Caco-2 (cell line): ENCODE measurements at regions not wholly inside any gene's neighbourhood (a gene's known extent, or its start where the extent isn't known, plus 50 kb on each side); places are given as distances from the start of the nearest gene placed in this dataset.

Source experiments
- BruUV-seq: library from RNA; stranded (reverse); fragments of 400-500 nt; replicated peaks from 2 replicates; lab custom pipeline; 2021; lab: Mats Ljungman, UMichigan
- CTCF ChIA-PET: fragments of 300-600 bp; sonication (Branson Sonifier 250); formaldehyde crosslinking; loops from one replicate; lab custom pipeline; 2022; ENCODE audit warnings: antibody characterized with exemption; lab: Charles Lee
- POLR2A ChIA-PET: fragments of 300-600 bp; sonication (Branson Sonifier 250); formaldehyde crosslinking; loops from one replicate; lab custom pipeline; 2022; ENCODE audit warnings: antibody characterized with exemption; lab: Charles Lee
- DNase-seq, 2 experiments: peaks; one replicate each; pipeline versions ENCODE4 v3.0.0 to v3.0.0-alpha.2; 2020 to 2022
- H3K27me3 ChIP-seq: replicated peaks from 2 replicates; pipeline ENCODE4 v1.6.0; 2011; ENCODE audit warnings: low read length; ENCODE audit not compliant: control insufficient read depth, insufficient read depth
- H3K36me3 ChIP-seq: 2 replicates; pipeline ENCODE4 v1.5.1; 2011; ENCODE audit warnings: low read length; ENCODE audit not compliant: control insufficient read depth, insufficient read depth
- H3K4me1 ChIP-seq: fragments of 250-450 bp; sonication (Bioruptor Pico); 2 replicates; pipeline ENCODE4 v1.5.1; 2020; ENCODE audit warnings: mild to moderate bottlenecking
- H3K4me3 ChIP-seq: 2 replicates; pipeline ENCODE4 v1.5.1; 2011; ENCODE audit warnings: low read depth, mild to moderate bottlenecking, control low read depth, low read length
- H3K9me3 ChIP-seq: fragments of 250-450 bp; sonication (Bioruptor Pico); 2 replicates; pipeline ENCODE4 v1.5.1; 2020; ENCODE audit warnings: mild to moderate bottlenecking, moderate library complexity
- H3K27ac Mint-ChIP-seq: one replicate; pipeline ENCODE4 v1.8.0; 2022; ENCODE audit warnings: mixed read lengths; ENCODE audit not compliant: unreplicated experiment
- H3K27me3 Mint-ChIP-seq: one replicate; pipeline ENCODE4 v1.8.0; 2022; ENCODE audit warnings: mixed read lengths; ENCODE audit not compliant: insufficient read depth, unreplicated experiment
- H3K36me3 Mint-ChIP-seq: one replicate; pipeline ENCODE4 v1.8.0; 2022; ENCODE audit warnings: mild to moderate bottlenecking, mixed read lengths; ENCODE audit not compliant: insufficient read depth, unreplicated experiment
- H3K4me1 Mint-ChIP-seq: one replicate; pipeline ENCODE4 v1.8.0; 2022; ENCODE audit warnings: low read depth, mixed read lengths; ENCODE audit not compliant: unreplicated experiment
- H3K4me3 Mint-ChIP-seq: one replicate; pipeline ENCODE4 v1.8.0; 2022; ENCODE audit warnings: mild to moderate bottlenecking, moderate library complexity, mixed read lengths; ENCODE audit not compliant: unreplicated experiment
- H3K9me3 Mint-ChIP-seq: one replicate; pipeline ENCODE4 v1.8.0; 2022; ENCODE audit warnings: mixed read lengths; ENCODE audit not compliant: unreplicated experiment
- intact Hi-C: fragments of 100-400 bp; cut with micrococcal nuclease; formaldehyde crosslinking; loops from one replicate; pipeline ENCODE4 v1.10.0; 2022; ENCODE audit not compliant: unreplicated experiment
- TF ChIP-seq, protein P1 (sequence below), 2 experiments: fragments of 200-600 bp in 1 of 2; IDR thresholded peaks; 1 replicate in 1 of 2; 2 replicates in 1 of 2; pipeline versions ENCODE4 v1.5.1 to v1.8.0; 2011 to 2022; ENCODE audit warnings: antibody characterized with exemption in 1 of 2, control low read depth in 1 of 2, inconsistent platforms in 1 of 2, low read depth in 1 of 2, low read length in 1 of 2, mild to moderate bottlenecking in 1 of 2, moderate library complexity in 1 of 2; ENCODE audit not compliant: insufficient read depth in 1 of 2, severe bottlenecking in 1 of 2, unreplicated experiment in 1 of 2

DNA sequence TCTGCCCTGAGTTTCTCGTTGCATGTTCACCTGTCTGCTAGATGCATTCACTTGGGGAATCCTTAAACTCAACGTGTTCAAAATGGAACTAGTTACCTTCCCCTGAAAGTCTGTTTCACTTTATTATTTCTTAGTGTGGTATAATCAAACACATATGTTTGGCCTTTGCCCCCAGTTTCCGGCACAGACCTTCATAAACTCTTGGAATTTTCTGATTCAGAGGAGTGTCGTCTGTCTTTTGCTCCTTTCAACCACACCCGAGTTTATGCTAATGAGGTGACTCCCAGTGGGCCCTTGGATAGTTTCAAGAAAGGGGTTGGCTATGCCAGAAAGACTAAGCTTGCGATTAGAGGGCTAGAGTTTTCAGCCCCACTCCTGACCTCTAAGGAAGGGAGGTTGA is 198.9 kb downstream of the CDCA7 start:
- BruUV-seq: no TSS peak
- intact Hi-C loops: no loop called here
- Mint-ChIP-seq H3K27me3 (no peaks in the 10 kb centered on the region), H3K4me1 (peaks cover 6% of the 10 kb centered on the region), H3K9me3 (peaks cover 37% of the 10 kb centered on the region), H3K36me3 (no peaks in the 10 kb centered on the region), H3K27ac (no peak overlapping the region), H3K4me3 (no peak overlapping the region)
- DNase-seq: peak; percentile 9 to 51
- TF ChIP-seq, protein P1, sequence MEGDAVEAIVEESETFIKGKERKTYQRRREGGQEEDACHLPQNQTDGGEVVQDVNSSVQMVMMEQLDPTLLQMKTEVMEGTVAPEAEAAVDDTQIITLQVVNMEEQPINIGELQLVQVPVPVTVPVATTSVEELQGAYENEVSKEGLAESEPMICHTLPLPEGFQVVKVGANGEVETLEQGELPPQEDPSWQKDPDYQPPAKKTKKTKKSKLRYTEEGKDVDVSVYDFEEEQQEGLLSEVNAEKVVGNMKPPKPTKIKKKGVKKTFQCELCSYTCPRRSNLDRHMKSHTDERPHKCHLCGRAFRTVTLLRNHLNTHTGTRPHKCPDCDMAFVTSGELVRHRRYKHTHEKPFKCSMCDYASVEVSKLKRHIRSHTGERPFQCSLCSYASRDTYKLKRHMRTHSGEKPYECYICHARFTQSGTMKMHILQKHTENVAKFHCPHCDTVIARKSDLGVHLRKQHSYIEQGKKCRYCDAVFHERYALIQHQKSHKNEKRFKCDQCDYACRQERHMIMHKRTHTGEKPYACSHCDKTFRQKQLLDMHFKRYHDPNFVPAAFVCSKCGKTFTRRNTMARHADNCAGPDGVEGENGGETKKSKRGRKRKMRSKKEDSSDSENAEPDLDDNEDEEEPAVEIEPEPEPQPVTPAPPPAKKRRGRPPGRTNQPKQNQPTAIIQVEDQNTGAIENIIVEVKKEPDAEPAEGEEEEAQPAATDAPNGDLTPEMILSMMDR (IDR thresholded peaks at IDR 0.05; ENCODE audit: insufficient read depth in 1 of 2, low read depth in 1 of 2, low read length in 1 of 2, severe bottlenecking in 1 of 2, unreplicated experiment in 1 of 2): no peak
- H3K36me3 ChIP-seq: no peaks in the 10 kb centered on the region
- no peak overlapping the region for H3K4me3 ChIP-seq
- H3K27me3 ChIP-seq: no peaks in the 10 kb centered on the region
- CTCF ChIA-PET: no interaction called here
- no peaks in the 10 kb centered on the region; the same call in 1 of the 2 replicates for H3K9me3 ChIP-seq
- POLR2A ChIA-PET: no interaction called here
- H3K4me1 ChIP-seq: peaks cover 10% of the 10 kb centered on the region; the same call in 1 of the 2 replicates

DNA sequence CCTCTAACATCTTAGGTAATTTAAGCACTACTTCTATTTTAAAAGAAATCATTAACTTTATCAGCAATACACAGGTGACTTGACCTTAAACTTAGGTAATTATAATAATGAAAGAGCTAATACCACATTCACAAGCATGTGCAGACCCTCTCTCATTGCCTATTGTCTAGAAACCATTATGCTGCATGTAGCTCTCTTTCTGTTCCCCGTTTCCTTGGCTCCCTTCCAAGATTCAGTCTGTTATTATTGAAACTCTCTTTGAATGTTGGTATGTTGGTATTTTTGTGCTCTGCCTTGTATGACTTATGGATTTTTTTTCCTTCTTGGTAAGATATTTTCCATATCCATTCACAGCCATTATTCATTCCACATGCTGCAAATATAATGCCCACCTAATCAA is 201.2 kb downstream of the CDCA7 start:
- Mint-ChIP-seq H3K4me3 (no peak overlapping the region), H3K36me3 (no peaks in the 10 kb centered on the region), H3K27me3 (no peaks in the 10 kb centered on the region), H3K4me1 (peaks cover 6% of the 10 kb centered on the region), H3K9me3 (peaks cover 16% of the 10 kb centered on the region), H3K27ac (no peak overlapping the region)
- intact Hi-C loops: no loop called here
- no peaks in the 10 kb centered on the region for H3K36me3 ChIP-seq
- H3K27me3 ChIP-seq: no peaks in the 10 kb centered on the region
- DNase-seq: no peak
- H3K9me3 ChIP-seq: no peaks in the 10 kb centered on the region; the same call in 1 of the 2 replicates
- no TSS peak for BruUV-seq
- POLR2A ChIA-PET: no interaction called here
- CTCF ChIA-PET: no interaction called here
- no peak overlapping the region for H3K4me3 ChIP-seq
- TF ChIP-seq, protein P1 (IDR thresholded peaks at IDR 0.05; ENCODE audit: insufficient read depth in 1 of 2, low read depth in 1 of 2, low read length in 1 of 2, severe bottlenecking in 1 of 2, unreplicated experiment in 1 of 2): no peak
- H3K4me1 ChIP-seq: peaks cover 10% of the 10 kb centered on the region; the same call in 1 of the 2 replicates

DNA sequence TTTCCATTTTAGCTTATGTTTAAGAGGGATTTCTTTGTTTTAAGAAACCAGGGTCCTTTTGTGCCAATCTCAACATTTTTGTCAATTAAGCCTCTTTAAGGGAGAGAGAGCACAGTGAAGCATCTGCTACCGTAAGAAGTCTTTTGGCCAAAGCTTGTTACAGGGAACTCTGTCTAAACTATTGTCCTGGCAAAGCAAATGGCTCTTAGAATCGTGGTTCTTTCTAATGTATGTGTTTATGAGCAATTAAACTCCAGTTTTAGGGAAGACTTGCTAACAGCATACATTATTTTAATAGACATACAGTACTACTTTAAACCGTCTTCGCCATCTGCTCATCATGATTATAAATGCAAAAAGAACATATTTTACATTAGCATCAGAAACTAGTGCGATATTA is 202.1 kb downstream of the CDCA7 start:
- Mint-ChIP-seq H3K27ac (no peak overlapping the region), H3K9me3 (peaks cover 7% of the 10 kb centered on the region), H3K4me1 (peaks cover 6% of the 10 kb centered on the region), H3K36me3 (no peaks in the 10 kb centered on the region), H3K27me3 (no peaks in the 10 kb centered on the region), H3K4me3 (no peak overlapping the region)
- Histone ChIP-seq H3K4me1 (peaks cover 10% of the 10 kb centered on the region; the same call in 1 of the 2 replicates), H3K9me3 (no peaks in the 10 kb centered on the region), H3K36me3 (no peaks in the 10 kb centered on the region), H3K4me3 (no peak overlapping the region), H3K27me3 (no peaks in the 10 kb centered on the region)
- intact Hi-C loops: no loop called here
- BruUV-seq: no TSS peak
- CTCF ChIA-PET: interaction anchor here (0.6 kb wide), 1 partner anchor 856 kb away, joined by 5 read pairs; no protein-coding TSS in a partner anchor
- DNase-seq: no peak
- TF ChIP-seq, protein P1 (IDR thresholded peaks at IDR 0.05; ENCODE audit: insufficient read depth in 1 of 2, low read depth in 1 of 2, low read length in 1 of 2, severe bottlenecking in 1 of 2, unreplicated experiment in 1 of 2): no peak
- POLR2A ChIA-PET: no interaction called here
